ENCODE measurements at regions not wholly inside any gene's neighbourhood (a gene's known extent, or its start where the extent isn't known, plus 50 kb on each side); places are given as distances from the start of the nearest gene placed in this dataset.

GRCh38 chr5:74139589-74139988 lies 500.9 kb downstream of the ENC1 start:
- no peak overlapping the region for H3K4me3 Mint-ChIP-seq (ENCODE audit: unreplicated experiment)
- H3K9me3 Mint-ChIP-seq (ENCODE audit: unreplicated experiment): no peaks in the 10 kb centered on the region
- no peak overlapping the region for H3K27ac Mint-ChIP-seq (ENCODE audit: unreplicated experiment)
- no peaks in the 10 kb centered on the region for H3K36me3 Mint-ChIP-seq (ENCODE audit: unreplicated experiment)
- no peak for DNase-seq
- H3K4me1 Mint-ChIP-seq (ENCODE audit: low read depth, unreplicated experiment): peaks cover 3% of the 10 kb centered on the region
- no peaks in the 10 kb centered on the region for H3K27me3 Mint-ChIP-seq (ENCODE audit: unreplicated experiment)
- no peak for TF ChIP-seq CTCF (IDR thresholded peaks at IDR 0.05; ENCODE audit: partially characterized antibody, unreplicated experiment)

- H3K27me3 Mint-ChIP-seq (ENCODE audit: unreplicated experiment): no peaks in the 10 kb centered on the region
- no peak overlapping the region for H3K27ac Mint-ChIP-seq (ENCODE audit: unreplicated experiment)
- H3K4me3 Mint-ChIP-seq (ENCODE audit: unreplicated experiment): no peak overlapping the region
- no peaks in the 10 kb centered on the region for H3K36me3 Mint-ChIP-seq (ENCODE audit: unreplicated experiment)
- DNase-seq: no peak
- no peak for TF ChIP-seq CTCF (IDR thresholded peaks at IDR 0.05; ENCODE audit: partially characterized antibody, unreplicated experiment)
- no peaks in the 10 kb centered on the region for H3K9me3 Mint-ChIP-seq (ENCODE audit: unreplicated experiment)
- peaks cover 2% of the 10 kb centered on the region for H3K4me1 Mint-ChIP-seq (ENCODE audit: low read depth, unreplicated experiment)
These were observed 501.8 kb downstream of the ENC1 start for GRCh38 chr5:74138721-74139120.

- H3K27ac Mint-ChIP-seq (ENCODE audit: unreplicated experiment): no peak overlapping the region
- H3K36me3 Mint-ChIP-seq (ENCODE audit: unreplicated experiment): no peaks in the 10 kb centered on the region
- H3K9me3 Mint-ChIP-seq (ENCODE audit: unreplicated experiment): no peaks in the 10 kb centered on the region
- no peaks in the 10 kb centered on the region for H3K4me1 Mint-ChIP-seq (ENCODE audit: low read depth, unreplicated experiment)
- peaks cover 4% of the 10 kb centered on the region for H3K27me3 Mint-ChIP-seq (ENCODE audit: unreplicated experiment)
- DNase-seq: no peak
- no peak for TF ChIP-seq CTCF (IDR thresholded peaks at IDR 0.05; ENCODE audit: partially characterized antibody, unreplicated experiment)
- no peak overlapping the region for H3K4me3 Mint-ChIP-seq (ENCODE audit: unreplicated experiment)
These were observed 504.2 kb downstream of the ENC1 start for GRCh38 chr5:74136276-74136825.

GRCh38 chr5:74135033-74135432 lies 505.5 kb downstream of the ENC1 start:
- H3K36me3 Mint-ChIP-seq (ENCODE audit: unreplicated experiment): no peaks in the 10 kb centered on the region
- peaks cover 10% of the 10 kb centered on the region for H3K4me1 Mint-ChIP-seq (ENCODE audit: low read depth, unreplicated experiment)

GRCh38 chr5:74132485-74132884 lies 506.5 kb downstream of the ARHGEF28 start:
- Mint-ChIP-seq H3K27ac (ENCODE audit: unreplicated experiment) (no peak overlapping the region), H3K4me3 (ENCODE audit: unreplicated experiment) (no peak overlapping the region), H3K4me1 (ENCODE audit: low read depth, unreplicated experiment) (peaks cover 15% of the 10 kb centered on the region), H3K36me3 (ENCODE audit: unreplicated experiment) (no peaks in the 10 kb centered on the region), H3K27me3 (ENCODE audit: unreplicated experiment) (peaks cover 4% of the 10 kb centered on the region), H3K9me3 (ENCODE audit: unreplicated experiment) (no peaks in the 10 kb centered on the region)
- DNase-seq: no peak
- TF ChIP-seq CTCF (IDR thresholded peaks at IDR 0.05; ENCODE audit: partially characterized antibody, unreplicated experiment): no peak

More at GRCh38 chr5:74135033-74135432, 505.5 kb downstream of the ENC1 start:
- no peak for DNase-seq
- no peak for TF ChIP-seq CTCF (IDR thresholded peaks at IDR 0.05; ENCODE audit: partially characterized antibody, unreplicated experiment)
- H3K4me3 Mint-ChIP-seq (ENCODE audit: unreplicated experiment): no peak overlapping the region
- H3K27ac Mint-ChIP-seq (ENCODE audit: unreplicated experiment): no peak overlapping the region
- no peaks in the 10 kb centered on the region for H3K9me3 Mint-ChIP-seq (ENCODE audit: unreplicated experiment)
- peaks cover 4% of the 10 kb centered on the region for H3K27me3 Mint-ChIP-seq (ENCODE audit: unreplicated experiment)
